GM18909 (cell line): ENCODE measurements at regions not wholly inside any gene's neighbourhood (a gene's known extent, or its start where the extent isn't known, plus 50 kb on each side); places are given as distances from the start of the nearest gene placed in this dataset.

Experiments used
- ATAC-seq: cut with Tn5 transposase; IDR thresholded peaks from one replicate; pipeline ENCODE4 v1.9.1; 2021; ENCODE audit warnings: mild to moderate bottlenecking; ENCODE audit not compliant: unreplicated experiment, poor library complexity

DNA sequence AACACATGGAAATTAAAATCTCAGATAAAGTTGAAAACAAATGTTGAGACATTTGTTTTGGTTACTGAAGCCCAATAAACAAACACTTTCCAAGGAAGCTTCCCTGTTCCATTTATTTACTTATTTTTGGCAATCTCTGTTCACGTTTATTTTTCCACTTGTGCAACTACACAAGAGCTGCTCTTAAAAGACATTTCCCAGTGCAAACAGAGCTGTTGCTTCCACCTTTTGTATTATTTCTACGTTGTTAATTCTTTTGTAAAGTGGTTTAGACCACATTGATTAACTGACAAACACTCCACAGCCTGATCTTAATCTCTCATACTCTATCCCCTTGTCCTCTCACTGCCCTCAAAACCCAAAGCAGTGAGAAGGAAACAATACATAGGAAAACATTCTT lies 757.6 kb downstream of the LIG4 start:
- ATAC-seq, result no peak

DNA sequence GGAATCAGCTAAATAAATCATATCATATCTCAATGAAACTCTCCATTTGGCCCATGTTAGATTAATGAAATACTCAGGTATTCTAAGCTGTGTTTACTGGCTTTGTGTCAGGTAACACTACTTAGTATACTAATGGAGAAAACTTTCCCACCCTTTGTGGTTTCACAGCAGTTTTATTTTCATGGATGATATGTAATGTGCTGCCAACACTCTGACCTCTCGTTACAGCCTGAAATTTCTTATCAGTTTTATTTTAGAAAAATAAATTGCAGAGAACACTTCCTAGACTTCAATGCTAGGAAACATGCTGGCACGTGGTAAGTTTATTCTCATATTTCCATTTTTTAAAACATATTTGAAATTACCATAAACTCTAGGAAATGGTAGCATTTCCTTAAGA lies 758.9 kb downstream of the LIG4 start:
- ATAC-seq, result no peak

DNA sequence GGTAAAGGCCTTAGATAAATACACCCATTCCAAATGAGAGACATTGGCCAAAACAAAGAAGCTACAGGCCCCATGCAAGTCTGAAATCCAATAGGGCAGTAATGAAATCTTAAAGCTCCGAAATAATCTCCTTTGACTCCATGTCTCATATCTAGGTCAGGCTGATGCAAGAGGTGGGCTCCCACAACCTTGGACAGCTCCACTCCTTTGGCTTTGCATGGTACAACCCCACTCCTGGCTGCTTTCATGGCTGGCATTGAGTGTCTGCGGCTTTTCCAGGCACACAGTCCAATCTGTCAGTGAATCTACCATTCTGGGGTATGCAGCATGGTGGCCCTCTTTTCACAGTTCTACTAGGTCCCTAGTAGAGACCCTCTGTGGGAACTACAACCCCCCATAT lies 762.5 kb downstream of the LIG4 start:
- ATAC-seq, result no peak

GRCh38 chr13:107450931-107451330 lies 764.4 kb downstream of the LIG4 start:
- ATAC-seq, result no peak

DNA sequence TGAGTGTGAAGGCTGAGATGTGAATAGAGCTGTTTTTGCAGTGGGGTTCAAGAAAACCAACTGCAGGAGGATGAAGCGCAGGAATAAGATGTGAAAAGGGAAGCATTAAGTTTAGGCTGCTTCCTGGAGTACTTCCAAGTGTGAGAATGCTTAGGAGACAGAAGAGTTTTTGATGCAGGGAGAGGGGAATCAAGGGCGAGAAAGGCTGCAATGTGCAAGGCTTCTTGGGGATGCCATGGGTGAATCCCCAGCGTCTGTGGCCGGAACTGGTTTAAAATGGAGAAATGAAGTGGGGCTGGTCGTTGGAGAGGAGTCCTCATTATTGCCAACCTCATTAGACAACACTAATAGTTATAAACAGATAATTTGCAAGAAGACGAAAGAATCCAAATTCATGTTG lies 764.9 kb downstream of the LIG4 start:
- ATAC-seq, result no peak

GRCh38 chr13:107447591-107447990 lies 767.7 kb downstream of the LIG4 start:
- ATAC-seq, result no peak

GRCh38 chr13:107441279-107441678 lies 774.1 kb downstream of the LIG4 start:
- no peak for ATAC-seq

DNA sequence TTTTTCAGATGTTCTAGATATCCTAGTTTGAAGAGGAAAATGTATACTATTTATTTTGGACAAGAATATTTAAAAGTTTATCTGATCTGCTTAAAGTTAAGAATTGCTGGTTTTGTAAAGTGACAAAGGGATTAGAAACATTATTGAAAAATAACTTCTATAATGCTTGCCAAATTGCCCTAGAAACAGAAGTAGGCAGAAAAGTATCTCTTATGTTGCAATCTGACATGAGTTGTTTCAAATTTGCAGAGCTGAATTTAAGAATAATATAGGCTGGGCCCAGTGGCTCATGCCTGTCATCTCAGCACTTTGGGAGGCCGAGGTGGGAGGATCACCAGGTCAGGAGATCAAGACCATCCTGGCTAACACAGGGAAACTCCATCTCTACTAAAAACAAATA lies 777.1 kb downstream of the LIG4 start:
- no peak for ATAC-seq

GRCh38 chr13:107434347-107434746 lies 781.0 kb downstream of the LIG4 start:
- no peak for ATAC-seq

GRCh38 chr13:107427536-107427935 lies 787.8 kb downstream of the LIG4 start:
- ATAC-seq, result no peak

GRCh38 chr13:107422421-107422820 lies 792.9 kb downstream of the LIG4 start:
- ATAC-seq, result no peak

GRCh38 chr13:107421951-107422350 lies 793.4 kb downstream of the LIG4 start:
- no peak for ATAC-seq

GRCh38 chr13:107421028-107421427 lies 794.3 kb downstream of the LIG4 start:
- no peak for ATAC-seq

- ATAC-seq, result no peak
These were observed 802.3 kb downstream of the LIG4 start for GRCh38 chr13:107413005-107413404.

DNA sequence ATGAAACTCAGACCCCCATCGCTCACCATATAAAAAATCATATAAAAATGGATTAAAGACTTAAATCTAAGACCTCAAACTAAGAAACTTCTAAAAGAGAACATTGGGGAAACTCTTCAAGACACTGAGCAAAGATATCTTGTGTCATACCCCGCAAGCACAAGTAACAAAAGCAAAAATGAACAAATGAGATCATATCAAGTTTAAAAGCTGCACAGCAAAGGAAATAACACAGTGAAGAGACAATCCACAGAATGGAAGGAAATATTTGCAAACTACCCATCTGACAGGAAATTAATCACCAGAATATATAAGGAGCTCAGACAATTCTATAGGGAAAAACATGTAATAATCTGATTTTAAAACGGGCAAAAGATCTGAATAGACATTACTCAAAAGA lies 808.3 kb downstream of the LIG4 start:
- no peak for ATAC-seq

- ATAC-seq, result no peak
These were observed 819.2 kb downstream of the LIG4 start for GRCh38 chr13:107395927-107396662.

DNA sequence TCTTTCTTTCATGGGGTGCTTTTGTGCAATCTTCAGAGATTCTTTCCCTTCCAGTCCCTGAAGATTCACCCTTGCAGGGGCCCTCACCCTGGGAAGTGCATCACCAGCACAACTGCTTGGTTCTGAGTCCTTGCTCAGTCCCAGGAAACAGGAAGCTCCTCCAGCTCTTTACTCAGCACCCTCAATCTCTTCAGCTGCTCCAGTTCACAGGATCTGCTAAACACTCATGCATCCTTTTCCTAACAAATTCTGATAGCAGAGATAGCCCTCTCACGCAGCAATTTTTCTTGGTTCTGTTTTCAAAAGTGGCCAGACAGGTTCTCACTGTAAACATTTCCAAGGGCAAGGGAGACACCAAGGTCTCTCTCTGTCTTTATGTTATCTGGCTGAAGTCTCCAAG lies 823.1 kb downstream of the LIG4 start:
- ATAC-seq, result no peak

DNA sequence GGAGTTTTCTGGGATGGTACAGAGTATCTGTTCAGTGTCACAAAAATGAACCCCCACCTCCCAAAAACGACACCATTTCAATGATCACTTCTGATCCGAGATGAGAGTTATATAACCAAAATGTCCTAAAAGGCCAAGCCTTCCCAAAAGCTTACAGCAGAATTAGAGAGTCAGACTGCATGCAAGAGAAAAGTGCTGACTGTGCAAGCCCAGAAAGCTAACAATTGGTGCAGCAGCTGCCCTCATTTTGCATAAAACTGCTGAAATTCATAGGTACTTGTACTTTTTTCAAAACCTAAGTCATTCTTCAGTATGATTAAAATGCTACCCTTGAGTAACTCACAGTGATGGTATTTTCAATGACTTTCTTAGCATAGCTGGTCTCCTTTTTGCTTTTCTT lies 819.6 kb upstream of the ARGLU1 start:
- ATAC-seq, result no peak

DNA sequence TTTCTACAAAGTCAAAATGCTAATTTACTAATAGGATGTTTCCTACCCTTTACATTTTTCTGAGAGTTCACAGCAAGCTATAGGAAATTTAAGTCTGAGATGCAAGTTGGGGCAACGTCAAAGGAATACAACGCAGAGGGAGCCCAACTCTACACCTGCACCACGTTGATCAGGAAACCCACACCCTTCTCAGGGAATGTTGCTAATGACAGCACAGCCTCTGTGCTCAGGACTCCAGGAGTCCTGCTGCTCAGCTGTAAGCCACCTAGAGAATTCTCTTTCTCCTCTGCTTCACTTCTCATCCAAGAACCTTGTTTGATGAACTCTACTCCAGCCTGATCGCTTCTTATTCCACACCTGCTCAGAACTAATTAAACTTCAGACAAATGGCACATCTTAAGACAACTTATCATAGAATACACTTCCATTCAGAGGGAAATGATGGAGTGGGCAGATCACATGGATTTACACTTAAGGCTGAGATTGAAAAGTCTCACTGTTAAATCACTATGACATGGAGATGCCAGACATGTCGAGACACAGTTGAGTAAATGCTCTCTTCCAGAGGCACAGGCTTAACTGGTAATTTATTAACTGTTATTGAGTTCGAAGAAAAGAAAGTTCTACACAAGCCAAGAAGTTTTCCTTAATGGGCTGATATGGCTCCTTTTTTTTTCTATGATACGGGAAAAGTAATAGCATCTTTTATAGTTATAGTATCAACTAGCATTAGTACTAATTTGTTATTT lies 811.6 kb upstream of the ARGLU1 start:
- ATAC-seq, result no peak

GRCh38 chr13:107376341-107377125 lies 808.6 kb upstream of the ARGLU1 start:
- no peak for ATAC-seq

DNA sequence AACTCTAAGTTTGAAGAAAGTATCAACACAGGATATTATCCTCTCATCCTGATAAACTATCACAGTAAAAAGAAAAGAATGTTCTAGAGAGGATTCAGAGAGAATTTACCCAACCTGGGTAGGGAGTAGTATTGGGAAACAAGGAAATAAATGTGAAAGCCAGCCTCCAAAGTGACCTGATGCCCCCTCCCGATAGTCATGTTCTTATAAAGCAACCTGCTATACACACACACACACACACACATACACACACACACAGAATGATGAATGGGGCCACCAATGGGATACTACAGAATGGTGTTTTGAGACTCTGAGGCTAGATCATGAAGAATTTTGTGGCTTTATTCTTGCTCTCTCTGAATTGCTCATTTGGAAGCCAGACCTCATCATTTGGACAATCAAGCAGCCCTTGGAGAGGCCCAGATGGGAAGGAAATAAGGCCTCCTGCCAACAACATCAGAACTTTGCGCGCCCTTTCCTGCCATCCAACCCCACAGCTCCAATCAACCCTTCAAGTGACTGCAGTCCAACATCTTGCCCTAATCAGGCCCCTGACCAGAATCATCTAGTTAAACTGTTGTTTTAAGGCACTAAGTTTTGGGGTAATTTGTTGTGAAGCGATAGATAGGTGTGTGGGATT lies 807.9 kb upstream of the ARGLU1 start:
- no peak for ATAC-seq
